Endothelial cell of umbilical vein (primary cell): ENCODE measurements at regions not wholly inside any gene's neighbourhood (a gene's known extent, or its start where the extent isn't known, plus 50 kb on each side); places are given as distances from the start of the nearest gene placed in this dataset.

Source experiments
- BruUV-seq: library from RNA; stranded (reverse); fragments of 400-500 nt; replicated peaks from 2 replicates; lab custom pipeline; 2021; lab: Mats Ljungman, UMichigan
- CTCF ChIA-PET: fragments of 300-600, 350-600 bp; sonication (Branson Sonifier 250); formaldehyde crosslinking; loops from one replicate; lab custom pipeline; 2021; ENCODE audit warnings: antibody characterized with exemption, inconsistent platforms; lab: Charles Lee
- POLR2A ChIA-PET: fragments of 300-600, 350-600 bp; sonication (Branson Sonifier 250); formaldehyde crosslinking; loops from one replicate; lab custom pipeline; 2021; ENCODE audit warnings: antibody characterized with exemption, inconsistent platforms; lab: Charles Lee
- DNase-seq: peaks from one replicate; pipeline ENCODE4 v3.0.0-alpha.2; 2011; ENCODE audit warnings: low read depth, low spot score
- FAIRE-seq: peaks from 2 replicates; lab custom pipeline; 2011; peaks lifted over from hg19 to GRCh38; lab: Jason Lieb, UNC
- H2AFZ ChIP-seq: 2 replicates; pipeline ENCODE4 v1.6.0; 2012; ENCODE audit warnings: low read depth, low read length, control low read depth, inconsistent platforms
- H3K27ac ChIP-seq: 2 replicates; pipeline ENCODE4 v1.5.1; 2011; ENCODE audit warnings: low read depth, mild to moderate bottlenecking, control low read depth, low read length, moderate library complexity; ENCODE audit not compliant: insufficient read depth
- H3K27me3 ChIP-seq, 2 experiments: 2 replicates each; pipeline versions ENCODE4 v1.6.0 to v1.6.1; 2011; ENCODE audit warnings: low read length in 2 of 2, mixed read lengths in 1 of 2; ENCODE audit not compliant: control insufficient read depth in 2 of 2, insufficient read depth in 2 of 2
- H3K36me3 ChIP-seq, 2 experiments: 2 replicates in 1 of 2; 3 replicates in 1 of 2; pipeline ENCODE4 v1.5.1; 2011; ENCODE audit warnings: low read length in 2 of 2, mild to moderate bottlenecking in 1 of 2, moderate library complexity in 1 of 2; ENCODE audit not compliant: control insufficient read depth in 2 of 2, insufficient read depth in 2 of 2; ENCODE audit errors: extremely low read depth in 1 of 2
- H3K4me1 ChIP-seq: 3 replicates; pipeline ENCODE4 v1.5.1; 2011; ENCODE audit warnings: mild to moderate bottlenecking, low read length; ENCODE audit not compliant: control insufficient read depth, insufficient read depth; ENCODE audit errors: extremely low read depth
- H3K4me2 ChIP-seq: 2 replicates; pipeline ENCODE4 v1.6.1; 2011; ENCODE audit warnings: low read length, control low read depth, mixed read lengths; ENCODE audit not compliant: insufficient read depth
- H3K4me3 ChIP-seq, 3 experiments: fragments of 200-600 bp in 1 of 3; sonication (generic), shearing (Covaris generic) in 1 of 3; replicated peaks in 1 of 3; 2 replicates each; pipeline ENCODE4 v1.5.1; 2011 to 2016; ENCODE audit warnings: control low read depth in 3 of 3, low read length in 3 of 3, mild to moderate bottlenecking in 2 of 3, inconsistent platforms in 1 of 3, low read depth in 1 of 3, moderate library complexity in 1 of 3; ENCODE audit not compliant: insufficient read depth in 1 of 3
- H3K79me2 ChIP-seq: 2 replicates; pipeline ENCODE4 v1.6.0; 2012; ENCODE audit warnings: low read length, inconsistent platforms; ENCODE audit not compliant: control insufficient read depth, insufficient read depth
- H3K9ac ChIP-seq: replicated peaks from 2 replicates; pipeline ENCODE3; 2011; ENCODE audit warnings: low read length, control low read depth; ENCODE audit not compliant: insufficient read depth; ENCODE audit errors: extremely low read depth
- H3K9me1 ChIP-seq: replicated peaks from 3 replicates; pipeline ENCODE4 v1.6.0; 2011; ENCODE audit warnings: mild to moderate bottlenecking, low read length; ENCODE audit not compliant: control insufficient read depth, insufficient read depth; ENCODE audit errors: extremely low read depth
- H3K9me3 ChIP-seq: replicated peaks from 2 replicates; pipeline ENCODE4 v1.5.1; 2012; ENCODE audit warnings: low read length, inconsistent platforms; ENCODE audit not compliant: control insufficient read depth, insufficient read depth
- H4K20me1 ChIP-seq: replicated peaks from 2 replicates; pipeline ENCODE3; 2011; ENCODE audit warnings: mild to moderate bottlenecking, low read length; ENCODE audit not compliant: control insufficient read depth, insufficient read depth; ENCODE audit errors: extremely low read depth
- EZH2 ChIP-seq: IDR thresholded peaks from 2 replicates; pipeline ENCODE4 v1.6.1; 2012; ENCODE audit warnings: borderline replicate concordance, low read depth, mild to moderate bottlenecking, moderate library complexity, low read length, inconsistent platforms; ENCODE audit not compliant: severe bottlenecking
- FOS ChIP-seq: IDR thresholded peaks from 2 replicates; pipeline ENCODE4 v1.6.1; 2011; ENCODE audit warnings: mild to moderate bottlenecking, low read length, moderate library complexity, borderline replicate concordance; ENCODE audit not compliant: insufficient read depth
- GATA2 ChIP-seq: IDR thresholded peaks from 2 replicates; pipeline ENCODE4 v1.7.0; 2011; ENCODE audit warnings: low read depth, mild to moderate bottlenecking, moderate library complexity, mixed read lengths, low read length; ENCODE audit not compliant: insufficient read length, insufficient read depth
- JUN ChIP-seq: IDR thresholded peaks from 2 replicates; pipeline ENCODE4 v1.6.1; 2011; ENCODE audit warnings: borderline replicate concordance, low read depth; ENCODE audit not compliant: insufficient read length, insufficient read depth
- MYC ChIP-seq: IDR thresholded peaks from one replicate; pipeline ENCODE4 v1.6.1; 2011; ENCODE audit warnings: mild to moderate bottlenecking, low read depth, low read length
- POLR2A ChIP-seq: IDR thresholded peaks from 2 replicates; pipeline ENCODE4 v1.6.1; 2012; ENCODE audit warnings: low read depth, mild to moderate bottlenecking, control low read depth, low read length
- POLR2AphosphoS5 ChIP-seq: IDR thresholded peaks from 2 replicates; pipeline ENCODE4 v1.6.1; 2012; ENCODE audit warnings: low read depth, mild to moderate bottlenecking, control low read depth, low read length, moderate library complexity; ENCODE audit not compliant: insufficient read depth
- dilution Hi-C: fragments of 300-500 bp; cut with MboI; formaldehyde crosslinking; loops from one replicate; pipeline ENCODE4 v1.15.0; 2019; ENCODE audit warnings: low sequenced_read_pairs; ENCODE audit not compliant: extremely low pct_ligation_motif_present
- intact Hi-C: fragments of 100-400 bp; cut with micrococcal nuclease; formaldehyde crosslinking; loops from one replicate; pipeline ENCODE4 v1.10.0; 2022
- TF ChIP-seq, protein P1 (sequence below): IDR thresholded peaks from 2 replicates; pipeline ENCODE4 v1.6.1; 2011; ENCODE audit not compliant: insufficient read depth, insufficient read length
- TF ChIP-seq, protein P2 (sequence below), 2 donors: IDR thresholded peaks; 1 replicate in 1 of 2; 2 replicates in 1 of 2; pipeline ENCODE4 v1.5.1; 2011; ENCODE audit warnings: low read length in 2 of 2, mild to moderate bottlenecking in 2 of 2, moderate library complexity in 2 of 2, control low read depth in 1 of 2, inconsistent platforms in 1 of 2, low read depth in 1 of 2; ENCODE audit not compliant: insufficient read depth in 1 of 2; ENCODE audit errors: extremely low read depth in 1 of 2

DNA sequence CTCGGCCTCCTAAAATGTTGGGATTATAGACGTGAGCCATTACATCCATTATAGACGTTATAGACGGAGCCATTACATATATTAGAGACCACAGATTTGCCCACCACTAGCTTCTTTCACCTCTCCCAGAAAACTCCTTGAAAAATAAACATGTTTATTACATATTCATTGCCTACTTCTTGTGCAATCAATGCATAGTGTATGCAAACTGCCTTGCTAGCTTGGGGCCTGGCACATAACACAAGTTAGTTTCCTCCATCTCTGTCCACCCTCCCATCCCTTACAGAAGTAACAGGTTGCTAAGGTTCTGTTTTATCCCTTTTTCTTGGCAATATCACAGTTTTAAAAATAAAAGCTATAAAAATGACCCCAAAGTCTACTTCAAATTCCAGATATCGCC is 66.4 kb upstream of the KRR1 start:
- DNase-seq (no peak), FAIRE-seq (no peak)
- H3K27ac ChIP-seq = no peak overlapping the region
- H3K79me2 ChIP-seq = no peaks in the 10 kb centered on the region
- H3K4me1 ChIP-seq = no peaks in the 10 kb centered on the region
- intact Hi-C loops (no loop called here), dilution Hi-C loops (no loop called here)
- H3K27me3 ChIP-seq = no peaks in the 10 kb centered on the region
- no peaks in the 10 kb centered on the region for H3K36me3 ChIP-seq
- H4K20me1 ChIP-seq = no peaks in the 10 kb centered on the region
- no peak overlapping the region for H3K9ac ChIP-seq
- no peaks in the 10 kb centered on the region for H3K9me3 ChIP-seq
- H3K4me3 ChIP-seq = no peak overlapping the region
- no TSS peak for BruUV-seq
- POLR2A ChIA-PET = no interaction called here
- no peaks in the 10 kb centered on the region for H3K9me1 ChIP-seq
- CTCF ChIA-PET = interaction anchor here (0.8 to 1.3 kb wide), 2 partner anchors 18 to 459 kb away, joined by 3 to 5 read pairs; no protein-coding TSS in a partner anchor
- no peak overlapping the region for H2AFZ ChIP-seq
- TF ChIP-seq, protein P1, sequence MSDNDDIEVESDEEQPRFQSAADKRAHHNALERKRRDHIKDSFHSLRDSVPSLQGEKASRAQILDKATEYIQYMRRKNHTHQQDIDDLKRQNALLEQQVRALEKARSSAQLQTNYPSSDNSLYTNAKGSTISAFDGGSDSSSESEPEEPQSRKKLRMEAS = no peak
- TF ChIP-seq FOS (no peak), GATA2 (no peak), POLR2A (no peak), MYC (no peak), EZH2 (no peak), POLR2AphosphoS5 (no peak), JUN (no peak)
- TF ChIP-seq, protein P2, sequence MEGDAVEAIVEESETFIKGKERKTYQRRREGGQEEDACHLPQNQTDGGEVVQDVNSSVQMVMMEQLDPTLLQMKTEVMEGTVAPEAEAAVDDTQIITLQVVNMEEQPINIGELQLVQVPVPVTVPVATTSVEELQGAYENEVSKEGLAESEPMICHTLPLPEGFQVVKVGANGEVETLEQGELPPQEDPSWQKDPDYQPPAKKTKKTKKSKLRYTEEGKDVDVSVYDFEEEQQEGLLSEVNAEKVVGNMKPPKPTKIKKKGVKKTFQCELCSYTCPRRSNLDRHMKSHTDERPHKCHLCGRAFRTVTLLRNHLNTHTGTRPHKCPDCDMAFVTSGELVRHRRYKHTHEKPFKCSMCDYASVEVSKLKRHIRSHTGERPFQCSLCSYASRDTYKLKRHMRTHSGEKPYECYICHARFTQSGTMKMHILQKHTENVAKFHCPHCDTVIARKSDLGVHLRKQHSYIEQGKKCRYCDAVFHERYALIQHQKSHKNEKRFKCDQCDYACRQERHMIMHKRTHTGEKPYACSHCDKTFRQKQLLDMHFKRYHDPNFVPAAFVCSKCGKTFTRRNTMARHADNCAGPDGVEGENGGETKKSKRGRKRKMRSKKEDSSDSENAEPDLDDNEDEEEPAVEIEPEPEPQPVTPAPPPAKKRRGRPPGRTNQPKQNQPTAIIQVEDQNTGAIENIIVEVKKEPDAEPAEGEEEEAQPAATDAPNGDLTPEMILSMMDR (IDR thresholded peaks at IDR 0.05; ENCODE audit: extremely low read depth in 1 of 2, insufficient read depth in 1 of 2, low read depth in 1 of 2, low read length in 2 of 2) = no peak
- H3K4me2 ChIP-seq = no peak overlapping the region
